B cell (primary cell): ENCODE measurements at regions not wholly inside any gene's neighbourhood (a gene's known extent, or its start where the extent isn't known, plus 50 kb on each side); places are given as distances from the start of the nearest gene placed in this dataset.

Experiments
- ATAC-seq: fragments of 200-7000 bp; cut with Tn5 transposase; one replicate; pipeline ENCODE4 v1.10.0; 2021; ENCODE audit warnings: low read depth, mild to moderate bottlenecking, moderate number of reproducible peaks, moderate library complexity
- CTCF ChIA-PET: fragments of 350-600 bp; sonication (Branson Sonifier 250); formaldehyde crosslinking; loops from one replicate; lab custom pipeline; 2021; ENCODE audit warnings: antibody characterized with exemption, inconsistent platforms; lab: Charles Lee
- POLR2A ChIA-PET: fragments of 350-600 bp; sonication (Branson Sonifier 250); formaldehyde crosslinking; loops from one replicate; lab custom pipeline; 2021; ENCODE audit warnings: antibody characterized with exemption; lab: Charles Lee
- DNase-seq: peaks from one replicate; pipeline ENCODE4 v3.0.0; 2013
- H2AFZ ChIP-seq: 2 replicates; pipeline ENCODE4 v1.6.1; 2012; ENCODE audit warnings: mild to moderate bottlenecking, low read depth, low read length; ENCODE audit not compliant: insufficient read depth, poor library complexity, severe bottlenecking
- H3K27ac ChIP-seq, 2 donors: 1 replicate in 1 of 2; 2 replicates in 1 of 2; pipeline ENCODE4 v1.5.1; 2012 to 2013; ENCODE audit warnings: low read length in 2 of 2, mild to moderate bottlenecking in 2 of 2, moderate library complexity in 1 of 2
- H3K27me3 ChIP-seq, 4 experiments: fragments of 200-600 bp in 1 of 4; sonication (generic) in 1 of 4; replicated peaks in 1 of 4; 1 replicate in 2 of 4; 2 replicates in 2 of 4; pipeline versions ENCODE4 v1.6.1 to v1.7.0; 2013 to 2016; ENCODE audit warnings: low read length in 3 of 4, mild to moderate bottlenecking in 2 of 4, mixed read lengths in 1 of 4, moderate library complexity in 1 of 4; ENCODE audit not compliant: insufficient read depth in 4 of 4, control insufficient read depth in 3 of 4; ENCODE audit errors: control extremely low read depth in 1 of 4
- H3K36me3 ChIP-seq, 2 experiments: replicated peaks in 1 of 2; 1 replicate in 1 of 2; 2 replicates in 1 of 2; pipeline versions ENCODE4 v1.6.1 to v1.7.1; 2013; ENCODE audit warnings: low read length in 1 of 2; ENCODE audit not compliant: insufficient read depth in 2 of 2, control insufficient read depth in 1 of 2; ENCODE audit errors: control extremely low read depth in 1 of 2, extremely low read depth in 1 of 2
- H3K4me1 ChIP-seq, 2 donors: fragments of 200-600 bp in 1 of 2; sonication (generic) in 1 of 2; 1 replicate in 1 of 2; 2 replicates in 1 of 2; pipeline versions ENCODE4 v1.5.1 to v1.6.1; 2013 to 2017; ENCODE audit warnings: low read length in 2 of 2; ENCODE audit not compliant: control insufficient read depth in 2 of 2, insufficient read depth in 2 of 2
- H3K4me2 ChIP-seq: replicated peaks from 2 replicates; pipeline ENCODE3; 2012; ENCODE audit warnings: mild to moderate bottlenecking, low read depth, low read length; ENCODE audit not compliant: poor library complexity, severe bottlenecking
- H3K4me3 ChIP-seq, 5 experiments: fragments of 200-600 bp in 1 of 5; sonication (generic) in 1 of 5; 1 replicate in 3 of 5; 2 replicates in 2 of 5; pipeline versions ENCODE4 v1.5.1 to v1.7.0; 2011 to 2016; ENCODE audit warnings: low read length in 4 of 5, mild to moderate bottlenecking in 4 of 5, low read depth in 2 of 5, control low read depth in 1 of 5, moderate library complexity in 1 of 5; ENCODE audit not compliant: insufficient read depth in 1 of 5; ENCODE audit errors: control extremely low read depth in 1 of 5, extremely low read depth in 1 of 5
- H3K79me2 ChIP-seq: fragments of 200-600 bp; sonication (generic); one replicate; pipeline ENCODE4 v1.6.0; 2016; ENCODE audit warnings: low read length; ENCODE audit not compliant: control insufficient read depth, insufficient read depth
- H3K9ac ChIP-seq: fragments of 200-600 bp; sonication (generic); 2 replicates; pipeline ENCODE4 v1.6.1; 2017; ENCODE audit warnings: mild to moderate bottlenecking, low read length, moderate library complexity
- H3K9me3 ChIP-seq, 3 donors: one replicate each; pipeline versions ENCODE4 v1.6.1 to v1.7.1; 2013; ENCODE audit warnings: low read length in 2 of 3; ENCODE audit not compliant: control insufficient read depth in 2 of 3, insufficient read depth in 1 of 3; ENCODE audit errors: control extremely low read depth in 1 of 3
- H4K20me1 ChIP-seq: 2 replicates; pipeline ENCODE4 v1.6.0; 2012; ENCODE audit warnings: mild to moderate bottlenecking, low read length; ENCODE audit not compliant: insufficient read depth, control insufficient read depth, poor library complexity, severe bottlenecking
- H3K27ac Mint-ChIP-seq: one replicate; pipeline ENCODE4 v1.8.0; 2021; ENCODE audit warnings: mixed read lengths
- H3K27me3 Mint-ChIP-seq: one replicate; pipeline ENCODE4 v1.8.0; 2021; ENCODE audit warnings: mixed read lengths
- H3K4me1 Mint-ChIP-seq: one replicate; pipeline ENCODE4 v1.8.0; 2021; ENCODE audit warnings: mixed read lengths
- H3K4me3 Mint-ChIP-seq: one replicate; pipeline ENCODE4 v1.8.0; 2021; ENCODE audit warnings: mixed read lengths
- H3K9me3 Mint-ChIP-seq: one replicate; pipeline ENCODE4 v1.8.0; 2022; ENCODE audit warnings: mixed read lengths; ENCODE audit not compliant: insufficient read depth
- EZH2 ChIP-seq: IDR thresholded peaks from 2 replicates; pipeline ENCODE4 v1.6.1; 2012; ENCODE audit warnings: borderline replicate concordance, low read depth, mild to moderate bottlenecking, moderate library complexity, low read length; ENCODE audit not compliant: insufficient read depth, poor library complexity, severe bottlenecking
- whole genome bisulfite sequencing: methylation state at CpG from one replicate; pipeline ENCODE4 v1.1.5; 2013; ENCODE audit warnings: missing lambda C conversion rate; ENCODE audit not compliant: insufficient coverage; 5-methylcytosine and 5-hydroxymethylcytosine counted together
- intact Hi-C: fragments of 100-400 bp; cut with micrococcal nuclease; formaldehyde crosslinking; loops from one replicate; pipeline ENCODE4 v1.10.0; 2022
- TF ChIP-seq, protein P1 (sequence below): fragments of 200-600 bp; IDR thresholded peaks from one replicate; pipeline ENCODE4 v1.8.0; 2022; ENCODE audit warnings: antibody characterized with exemption, mild to moderate bottlenecking

DNA sequence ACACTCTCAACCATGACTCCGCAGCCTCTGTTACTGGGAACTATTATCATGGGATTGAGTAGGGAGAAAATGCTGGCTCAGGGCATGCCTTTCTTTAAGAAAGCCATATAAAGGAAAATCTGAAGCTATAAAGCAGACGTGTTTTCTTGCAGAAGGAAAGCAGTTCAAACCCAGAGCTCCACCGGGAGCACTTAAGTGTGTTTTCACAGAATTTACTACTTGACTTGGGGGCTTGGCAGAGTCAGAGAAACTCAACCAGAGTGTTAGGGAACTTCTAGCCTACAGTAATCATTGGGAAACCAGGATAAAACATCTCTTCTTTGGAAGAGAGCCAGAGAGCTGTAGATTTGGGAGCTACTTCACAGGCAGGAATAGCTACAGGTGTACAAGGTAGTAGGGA lies 283.4 kb upstream of the ADRA1B start:
- Mint-ChIP-seq H3K27me3 (peaks cover 16% of the 10 kb centered on the region), H3K27ac (no peak overlapping the region), H3K4me3 (no peak overlapping the region), H3K4me1 (no peaks in the 10 kb centered on the region), H3K9me3 (no peaks in the 10 kb centered on the region)
- Histone ChIP-seq H3K4me1 (no peaks in the 10 kb centered on the region), H3K27ac (no peak overlapping the region), H3K9me3 (no peaks in the 10 kb centered on the region), H3K4me3 (no peak overlapping the region), H4K20me1 (no peaks in the 10 kb centered on the region), H3K4me2 (no peak overlapping the region), H3K36me3 (no peaks in the 10 kb centered on the region), H3K9ac (no peak overlapping the region), H2AFZ (no peak overlapping the region), H3K27me3 (peaks cover 0 to 12% (median 4%) of the 10 kb centered on the region in 4 experiments), H3K79me2 (no peaks in the 10 kb centered on the region)
- DNase-seq (no peak), ATAC-seq (no peak)
- 100% methylated on average over 2 of the region's 3 CpGs for WGBS
- intact Hi-C loops, result no loop called here
- ChIA-PET POLR2A (no interaction called here), CTCF (no interaction called here)
- TF ChIP-seq, protein P1, sequence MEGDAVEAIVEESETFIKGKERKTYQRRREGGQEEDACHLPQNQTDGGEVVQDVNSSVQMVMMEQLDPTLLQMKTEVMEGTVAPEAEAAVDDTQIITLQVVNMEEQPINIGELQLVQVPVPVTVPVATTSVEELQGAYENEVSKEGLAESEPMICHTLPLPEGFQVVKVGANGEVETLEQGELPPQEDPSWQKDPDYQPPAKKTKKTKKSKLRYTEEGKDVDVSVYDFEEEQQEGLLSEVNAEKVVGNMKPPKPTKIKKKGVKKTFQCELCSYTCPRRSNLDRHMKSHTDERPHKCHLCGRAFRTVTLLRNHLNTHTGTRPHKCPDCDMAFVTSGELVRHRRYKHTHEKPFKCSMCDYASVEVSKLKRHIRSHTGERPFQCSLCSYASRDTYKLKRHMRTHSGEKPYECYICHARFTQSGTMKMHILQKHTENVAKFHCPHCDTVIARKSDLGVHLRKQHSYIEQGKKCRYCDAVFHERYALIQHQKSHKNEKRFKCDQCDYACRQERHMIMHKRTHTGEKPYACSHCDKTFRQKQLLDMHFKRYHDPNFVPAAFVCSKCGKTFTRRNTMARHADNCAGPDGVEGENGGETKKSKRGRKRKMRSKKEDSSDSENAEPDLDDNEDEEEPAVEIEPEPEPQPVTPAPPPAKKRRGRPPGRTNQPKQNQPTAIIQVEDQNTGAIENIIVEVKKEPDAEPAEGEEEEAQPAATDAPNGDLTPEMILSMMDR, result no peak
- TF ChIP-seq EZH2, result no peak

DNA sequence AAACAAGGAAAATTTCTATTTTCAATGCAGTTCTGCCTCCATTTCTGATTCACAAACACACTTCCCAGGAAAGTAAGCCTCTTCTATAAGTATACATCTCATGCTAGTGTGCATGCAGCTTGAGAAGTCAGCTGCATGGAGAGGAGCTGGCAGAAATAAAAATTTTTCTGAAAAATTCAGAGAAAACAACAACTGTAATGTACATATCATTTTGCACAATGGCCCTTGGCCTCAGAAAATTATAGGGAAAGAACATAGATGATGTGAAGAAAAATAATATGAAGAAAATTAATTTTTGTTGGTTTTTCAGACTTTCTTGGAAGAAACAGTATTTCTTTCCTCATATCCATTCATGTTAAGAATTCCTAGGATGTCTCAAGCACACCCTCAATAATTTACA lies 277.8 kb upstream of the ADRA1B start:
- Histone ChIP-seq H4K20me1 (no peaks in the 10 kb centered on the region), H3K9me3 (no peaks in the 10 kb centered on the region), H3K4me3 (no peak overlapping the region), H3K4me1 (no peaks in the 10 kb centered on the region), H2AFZ (no peak overlapping the region), H3K9ac (no peak overlapping the region), H3K27me3 (peaks cover 0 to 12% (median 2%) of the 10 kb centered on the region in 4 experiments), H3K4me2 (no peak overlapping the region), H3K79me2 (no peaks in the 10 kb centered on the region), H3K27ac (no peak overlapping the region), H3K36me3 (no peaks in the 10 kb centered on the region)
- CTCF ChIA-PET, result no interaction called here
- Mint-ChIP-seq H3K9me3 (no peaks in the 10 kb centered on the region), H3K27me3 (peaks cover 8% of the 10 kb centered on the region), H3K4me3 (no peak overlapping the region), H3K27ac (no peak overlapping the region), H3K4me1 (no peaks in the 10 kb centered on the region)
- intact Hi-C loops, result no loop called here
- POLR2A ChIA-PET, result no interaction called here
- no peak for TF ChIP-seq EZH2
- TF ChIP-seq, protein P1, result no peak
- ATAC-seq, result no peak
- no peak for DNase-seq
